Keratinocyte (primary cell): ENCODE measurements at regions not wholly inside any gene's neighbourhood (a gene's known extent, or its start where the extent isn't known, plus 50 kb on each side); places are given as distances from the start of the nearest gene placed in this dataset.

Experiments
- DNase-seq: peaks from one replicate; pipeline ENCODE4 v3.0.0-alpha.2; 2011; ENCODE audit warnings: low read depth, missing footprints, low spot score
- FAIRE-seq: peaks from 2 replicates; lab custom pipeline; 2011; peaks lifted over from hg19 to GRCh38; lab: Jason Lieb, UNC
- H2AFZ ChIP-seq: 2 replicates; pipeline ENCODE4 v1.6.0; 2012; ENCODE audit warnings: low read length, control low read depth, inconsistent platforms; ENCODE audit not compliant: control insufficient read depth
- H3K27ac ChIP-seq: 2 replicates; pipeline ENCODE4 v1.5.1; 2011; ENCODE audit warnings: low read length; ENCODE audit not compliant: control insufficient read depth, insufficient read depth
- H3K27me3 ChIP-seq: 3 replicates; pipeline ENCODE4 v1.6.0; 2011; ENCODE audit warnings: low read length; ENCODE audit not compliant: control insufficient read depth, insufficient read depth; ENCODE audit errors: extremely low read depth
- H3K36me3 ChIP-seq, 2 experiments: 2 replicates in 1 of 2; 3 replicates in 1 of 2; pipeline ENCODE4 v1.5.1; 2011; ENCODE audit warnings: low read length in 2 of 2, mild to moderate bottlenecking in 1 of 2; ENCODE audit not compliant: control insufficient read depth in 2 of 2, insufficient read depth in 2 of 2; ENCODE audit errors: extremely low read depth in 1 of 2
- H3K4me1 ChIP-seq: 3 replicates; pipeline ENCODE4 v1.5.1; 2011; ENCODE audit warnings: low read length; ENCODE audit not compliant: control insufficient read depth, insufficient read depth; ENCODE audit errors: extremely low read depth
- H3K4me2 ChIP-seq: 3 replicates; pipeline ENCODE4 v1.6.0; 2011; ENCODE audit warnings: low read depth, low read length; ENCODE audit not compliant: control insufficient read depth, insufficient read depth; ENCODE audit errors: extremely low read depth
- H3K4me3 ChIP-seq, 3 experiments: fragments of 200-600 bp in 1 of 3; sonication (generic) in 1 of 3; 2 replicates in 2 of 3; 3 replicates in 1 of 3; pipeline ENCODE4 v1.5.1; 2011 to 2016; ENCODE audit warnings: low read length in 3 of 3, mild to moderate bottlenecking in 3 of 3, control low read depth in 2 of 3, inconsistent platforms in 1 of 3, low read depth in 1 of 3, mixed read lengths in 1 of 3, mixed run types in 1 of 3, moderate library complexity in 1 of 3; ENCODE audit not compliant: control insufficient read depth in 2 of 3, insufficient read depth in 2 of 3; ENCODE audit errors: extremely low read depth in 1 of 3
- H3K79me2 ChIP-seq: 2 replicates; pipeline ENCODE4 v1.6.0; 2012; ENCODE audit warnings: low read length; ENCODE audit not compliant: control insufficient read depth, insufficient read depth
- H3K9ac ChIP-seq: 3 replicates; pipeline ENCODE4 v1.6.0; 2011; ENCODE audit warnings: low read length; ENCODE audit not compliant: control insufficient read depth, insufficient read depth; ENCODE audit errors: extremely low read depth
- H3K9me1 ChIP-seq: 3 replicates; pipeline ENCODE4 v1.6.0; 2011; ENCODE audit warnings: low read length; ENCODE audit not compliant: control insufficient read depth, insufficient read depth; ENCODE audit errors: extremely low read depth
- H3K9me3 ChIP-seq: 2 replicates; pipeline ENCODE4 v1.5.1; 2012; ENCODE audit warnings: low read depth, low read length; ENCODE audit not compliant: control insufficient read depth
- H4K20me1 ChIP-seq: 3 replicates; pipeline ENCODE4 v1.6.0; 2011; ENCODE audit warnings: low read length; ENCODE audit not compliant: control insufficient read depth, insufficient read depth; ENCODE audit errors: extremely low read depth
- EZH2 ChIP-seq: IDR thresholded peaks from one replicate; pipeline ENCODE4 v1.6.1; 2012; ENCODE audit warnings: inconsistent platforms, mild to moderate bottlenecking, low read length, moderate library complexity
- dilution Hi-C: fragments of 300-500 bp; cut with MboI; formaldehyde crosslinking; loops from one replicate; pipeline ENCODE4 v1.7.0; 2020; ENCODE audit warnings: low sequenced_read_pairs; ENCODE audit not compliant: extremely low pct_ligation_motif_present
- TF ChIP-seq, protein P1 (sequence below), 3 experiments: IDR thresholded peaks in 1 of 3; conservative IDR thresholded peaks in 1 of 3; optimal IDR thresholded peaks in 1 of 3; 2 replicates in 2 of 3; 3 replicates in 1 of 3; pipeline versions ENCODE3 to v1.5.1; 2011; ENCODE audit warnings: low read length in 3 of 3, mild to moderate bottlenecking in 3 of 3, moderate library complexity in 2 of 3, control low read depth in 1 of 3, inconsistent platforms in 1 of 3; ENCODE audit not compliant: insufficient read depth in 2 of 3; ENCODE audit errors: extremely low read depth in 1 of 3

DNA sequence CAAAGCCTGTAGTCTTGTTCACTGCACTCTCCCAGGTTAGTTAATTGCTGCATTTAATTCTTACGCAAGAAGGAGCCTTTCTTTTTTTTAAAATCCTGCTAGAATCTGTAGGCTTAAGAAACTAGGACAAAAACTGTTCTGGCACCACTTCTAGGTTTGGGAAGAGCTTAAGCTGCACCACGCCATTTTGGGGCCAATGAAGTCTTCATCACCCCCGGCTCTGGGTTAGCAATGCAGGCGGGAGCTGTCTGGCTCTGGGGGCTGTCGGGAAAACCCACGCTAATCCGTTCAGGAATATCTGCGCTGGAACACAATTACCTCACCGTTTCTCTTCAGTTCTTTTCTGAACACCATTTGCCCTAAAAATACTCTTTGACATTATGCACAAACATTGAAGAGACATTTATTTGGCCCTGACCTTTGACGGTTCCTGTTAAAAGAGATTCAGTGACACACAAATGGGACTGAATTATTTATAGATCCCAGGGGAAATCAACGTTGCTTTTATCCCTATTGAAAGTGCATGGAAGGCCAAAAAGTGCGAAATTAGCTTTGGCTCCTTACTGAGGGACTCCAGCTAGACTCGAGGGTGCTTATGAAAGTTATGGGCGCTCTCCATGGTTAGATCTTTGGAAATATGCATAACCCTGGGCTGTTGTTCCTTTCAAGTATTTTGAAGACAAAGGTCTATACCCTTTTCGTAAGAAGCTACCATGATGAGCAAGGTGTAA, 249.2 kb downstream of the HAPSTR1 start:
- Histone ChIP-seq H3K36me3 (no peaks in the 10 kb centered on the region), H3K4me3 (no peak overlapping the region), H3K9ac (no peak overlapping the region), H3K4me2 (no peak overlapping the region), H2AFZ (no peak overlapping the region), H3K27me3 (no peaks in the 10 kb centered on the region), H3K79me2 (no peaks in the 10 kb centered on the region), H3K4me1 (no peaks in the 10 kb centered on the region), H3K27ac (no peak overlapping the region), H4K20me1 (no peaks in the 10 kb centered on the region), H3K9me3 (no peaks in the 10 kb centered on the region), H3K9me1 (no peaks in the 10 kb centered on the region)
- dilution Hi-C loops: no loop called here
- FAIRE-seq (no peak), DNase-seq (no peak)
- TF ChIP-seq, protein P1, sequence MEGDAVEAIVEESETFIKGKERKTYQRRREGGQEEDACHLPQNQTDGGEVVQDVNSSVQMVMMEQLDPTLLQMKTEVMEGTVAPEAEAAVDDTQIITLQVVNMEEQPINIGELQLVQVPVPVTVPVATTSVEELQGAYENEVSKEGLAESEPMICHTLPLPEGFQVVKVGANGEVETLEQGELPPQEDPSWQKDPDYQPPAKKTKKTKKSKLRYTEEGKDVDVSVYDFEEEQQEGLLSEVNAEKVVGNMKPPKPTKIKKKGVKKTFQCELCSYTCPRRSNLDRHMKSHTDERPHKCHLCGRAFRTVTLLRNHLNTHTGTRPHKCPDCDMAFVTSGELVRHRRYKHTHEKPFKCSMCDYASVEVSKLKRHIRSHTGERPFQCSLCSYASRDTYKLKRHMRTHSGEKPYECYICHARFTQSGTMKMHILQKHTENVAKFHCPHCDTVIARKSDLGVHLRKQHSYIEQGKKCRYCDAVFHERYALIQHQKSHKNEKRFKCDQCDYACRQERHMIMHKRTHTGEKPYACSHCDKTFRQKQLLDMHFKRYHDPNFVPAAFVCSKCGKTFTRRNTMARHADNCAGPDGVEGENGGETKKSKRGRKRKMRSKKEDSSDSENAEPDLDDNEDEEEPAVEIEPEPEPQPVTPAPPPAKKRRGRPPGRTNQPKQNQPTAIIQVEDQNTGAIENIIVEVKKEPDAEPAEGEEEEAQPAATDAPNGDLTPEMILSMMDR (optimal IDR thresholded peaks at IDR 0.05 in 1 of 3, IDR thresholded peaks at IDR 0.05 in 1 of 3, conservative IDR thresholded peaks at IDR 0.05 in 1 of 3; ENCODE audit: extremely low read depth in 1 of 3, insufficient read depth in 2 of 3, low read length in 3 of 3): no peak
- TF ChIP-seq EZH2: no peak

DNA sequence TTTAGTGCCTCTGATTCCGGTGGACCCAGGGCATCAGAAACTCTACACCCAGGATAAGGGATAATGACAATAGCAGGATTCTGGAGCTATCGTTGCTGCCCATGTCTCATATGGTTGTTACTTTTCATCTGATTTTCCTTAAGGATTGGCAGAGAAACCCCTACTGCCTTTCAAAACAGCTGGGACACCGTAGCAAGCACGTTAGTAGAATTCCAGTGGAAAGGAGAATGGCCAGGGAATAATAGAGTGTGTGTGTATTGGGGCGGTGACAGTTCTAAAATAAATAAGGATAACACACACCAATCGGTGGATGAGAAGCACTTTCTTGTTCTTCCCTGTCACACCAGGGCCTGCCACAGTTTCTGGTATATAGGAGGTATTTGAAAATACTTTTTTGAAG, 251.8 kb downstream of the HAPSTR1 start:
- no peak overlapping the region for H3K4me3 ChIP-seq
- dilution Hi-C loops: no loop called here
- DNase-seq: no peak

More for the DNA sequence above, 251.8 kb downstream of the HAPSTR1 start:
- Histone ChIP-seq H3K79me2 (no peaks in the 10 kb centered on the region), H3K9me1 (no peaks in the 10 kb centered on the region), H2AFZ (no peak overlapping the region), H3K9ac (no peak overlapping the region), H3K4me1 (no peaks in the 10 kb centered on the region), H3K27me3 (no peaks in the 10 kb centered on the region), H3K36me3 (no peaks in the 10 kb centered on the region), H3K9me3 (no peaks in the 10 kb centered on the region), H3K27ac (no peak overlapping the region), H3K4me2 (no peak overlapping the region), H4K20me1 (no peaks in the 10 kb centered on the region)
- FAIRE-seq: no peak
- TF ChIP-seq, protein P1 (optimal IDR thresholded peaks at IDR 0.05 in 1 of 3, IDR thresholded peaks at IDR 0.05 in 1 of 3, conservative IDR thresholded peaks at IDR 0.05 in 1 of 3; ENCODE audit: extremely low read depth in 1 of 3, insufficient read depth in 2 of 3, low read length in 3 of 3): no peak
- TF ChIP-seq EZH2: no peak
